Stimulated activated CD8-positive, alpha-beta memory T cell treated with anti-CD3 and anti-CD28 coated beads, Interleukin-4, amount 100 ng/mL, for 1 hour (primary cell): ENCODE measurements at regions not wholly inside any gene's neighbourhood (a gene's known extent, or its start where the extent isn't known, plus 50 kb on each side); places are given as distances from the start of the nearest gene placed in this dataset.
"Not testable (repeated sequence)": the region's sequence is repeated elsewhere in the genome, so short reads cannot be mapped to it uniquely, and the experiment has no call there.

Experiments used
- DNase-seq, 2 donors: peaks; one replicate each; pipeline ENCODE4 v3.0.0-alpha.2; 2020; ENCODE audit warnings: low read depth in 2 of 2, low spot score in 1 of 2

DNA sequence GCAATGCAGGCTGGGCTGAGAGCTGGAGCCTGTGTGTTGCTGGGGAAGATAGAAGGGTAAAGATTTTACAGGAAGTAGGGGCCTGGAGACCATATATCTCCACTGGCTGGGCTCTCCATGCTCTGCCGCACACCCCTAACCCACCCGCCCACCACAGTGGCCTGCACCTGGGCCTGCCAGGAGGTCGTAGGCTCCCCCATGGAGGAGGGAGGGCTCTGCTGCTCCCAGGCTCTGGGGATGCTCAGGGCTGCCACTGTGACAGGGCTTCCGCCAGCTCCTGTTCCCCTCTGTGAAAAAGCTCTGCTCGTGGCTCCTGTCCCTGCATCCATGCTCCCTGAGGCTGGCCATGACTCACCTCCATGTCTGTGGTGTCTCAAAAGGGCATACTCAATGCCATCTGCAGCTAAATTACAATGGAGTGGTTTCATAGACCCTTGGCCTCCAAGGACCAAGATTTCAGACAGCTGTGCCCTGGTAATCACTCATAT is 106.0 kb downstream of the CXCL12 start:
- DNase-seq = no peak

DNA sequence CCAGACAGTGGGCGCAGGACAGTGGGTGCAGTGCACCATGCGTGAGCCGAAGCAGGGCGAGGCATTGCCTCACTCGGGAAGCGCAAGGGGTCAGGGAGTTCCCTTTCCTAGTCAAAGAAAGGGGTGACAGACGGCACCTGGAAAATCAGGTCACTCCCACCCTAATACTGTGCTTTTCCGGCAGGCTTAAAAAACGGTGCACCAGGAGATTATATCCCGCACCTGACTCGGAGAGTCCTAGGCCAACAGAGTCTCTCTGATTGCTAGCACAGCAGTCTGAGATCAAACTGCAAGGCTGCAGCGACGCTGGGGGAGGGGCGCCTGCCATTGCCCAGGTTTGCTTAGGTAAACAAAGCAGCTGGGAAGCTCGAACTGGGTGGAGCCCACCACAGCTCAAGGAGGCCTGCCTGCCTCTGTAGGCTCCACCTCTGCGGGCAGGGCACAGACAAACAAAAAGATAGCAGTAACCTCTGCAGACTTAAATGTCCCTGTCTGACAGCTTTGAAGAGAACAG is 116.4 kb downstream of the CXCL12 start:
- DNase-seq = not testable (repeated sequence)

DNA sequence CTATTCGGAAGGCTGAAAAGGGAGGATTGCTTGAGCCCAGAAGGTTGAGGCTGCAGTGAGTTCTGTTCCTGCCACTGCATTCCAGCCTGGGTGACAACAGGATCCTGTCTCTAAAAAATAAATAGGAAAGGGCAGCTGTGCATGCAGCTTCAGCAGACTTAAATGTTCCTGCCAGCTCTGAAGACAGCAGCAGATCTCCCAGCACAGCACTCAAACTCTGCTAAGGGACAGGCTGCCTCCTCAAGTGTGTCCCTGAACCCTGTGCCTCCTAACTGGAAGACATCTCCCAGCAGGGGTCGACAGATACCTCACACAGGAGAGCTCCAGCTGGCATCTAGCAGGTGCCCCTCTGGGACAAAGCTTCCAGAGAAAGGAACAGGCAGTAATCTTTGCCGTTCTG is 117.9 kb downstream of the CXCL12 start:
- no peak for DNase-seq

DNA sequence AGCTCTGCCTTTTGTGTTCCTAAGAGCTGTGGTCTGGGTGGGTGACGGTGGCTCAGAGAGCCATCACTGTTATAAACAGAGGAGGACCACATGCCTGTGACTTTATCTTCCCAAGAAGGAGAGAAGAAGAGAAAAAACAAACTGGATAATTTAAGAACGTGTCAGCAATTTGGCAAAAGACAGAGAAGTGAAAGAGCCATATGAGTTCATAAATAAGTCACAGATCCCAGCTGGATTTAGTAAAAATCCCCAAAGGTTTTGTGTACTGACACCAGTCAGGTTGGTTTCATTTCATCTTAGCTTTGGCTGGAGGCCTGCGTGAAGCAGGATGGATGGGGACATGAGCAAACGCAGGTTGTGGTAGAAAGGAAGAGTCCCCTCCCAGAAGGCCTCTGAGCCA is 120.7 kb downstream of the CXCL12 start:
- DNase-seq = no peak

DNA sequence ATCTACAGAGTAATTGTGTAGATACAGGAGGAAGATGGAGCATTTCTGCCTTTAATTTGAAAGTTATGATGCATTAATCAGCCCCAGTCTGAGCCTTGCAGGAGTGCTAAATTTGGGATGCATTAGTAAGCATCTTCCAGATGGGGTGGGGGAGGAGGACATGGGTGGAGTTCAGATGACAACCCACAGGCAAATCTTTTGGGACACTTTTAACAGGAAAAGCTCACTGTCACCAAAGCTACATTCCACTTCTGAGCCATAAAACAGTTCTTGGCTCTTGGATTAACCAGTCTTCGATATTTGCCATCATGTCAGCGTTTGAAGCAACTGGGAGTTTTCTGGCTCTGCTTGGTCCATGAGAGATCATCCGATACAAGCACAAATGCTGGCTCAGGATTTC is 121.1 kb downstream of the CXCL12 start:
- no peak for DNase-seq

DNA sequence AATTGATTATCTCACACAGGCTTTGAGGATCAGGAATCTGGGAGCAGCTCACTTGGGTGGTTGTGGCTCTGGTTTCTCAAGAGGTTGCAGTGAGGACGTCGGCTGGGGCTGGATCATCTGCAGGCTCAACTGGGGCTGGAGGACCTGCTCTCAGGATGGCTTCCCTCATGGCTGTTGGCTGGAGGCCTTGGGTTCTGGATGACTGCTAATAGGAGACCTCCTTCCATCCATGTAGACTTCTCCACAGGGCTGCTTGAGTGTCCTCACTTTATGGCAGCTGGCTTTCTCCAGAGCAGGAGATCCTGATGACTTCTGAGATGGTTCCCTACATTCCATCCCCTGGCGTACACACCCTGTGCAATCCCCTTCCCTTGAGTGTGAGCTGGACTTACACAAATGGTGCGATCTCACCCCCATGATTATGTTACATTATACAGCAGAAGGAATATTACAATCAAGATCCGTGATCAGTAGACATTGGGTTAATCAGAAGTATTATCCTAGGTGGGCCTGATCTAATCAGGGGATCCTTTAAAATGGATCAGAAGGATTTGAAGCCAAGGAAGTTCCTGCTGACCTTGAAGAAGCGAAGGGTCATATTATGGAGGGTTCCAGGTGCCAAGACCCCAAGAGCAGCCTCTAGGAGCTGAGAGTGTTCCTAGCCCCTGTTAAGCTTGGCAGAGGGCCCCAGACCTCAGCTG is 122.2 kb downstream of the CXCL12 start:
- no peak for DNase-seq

DNA sequence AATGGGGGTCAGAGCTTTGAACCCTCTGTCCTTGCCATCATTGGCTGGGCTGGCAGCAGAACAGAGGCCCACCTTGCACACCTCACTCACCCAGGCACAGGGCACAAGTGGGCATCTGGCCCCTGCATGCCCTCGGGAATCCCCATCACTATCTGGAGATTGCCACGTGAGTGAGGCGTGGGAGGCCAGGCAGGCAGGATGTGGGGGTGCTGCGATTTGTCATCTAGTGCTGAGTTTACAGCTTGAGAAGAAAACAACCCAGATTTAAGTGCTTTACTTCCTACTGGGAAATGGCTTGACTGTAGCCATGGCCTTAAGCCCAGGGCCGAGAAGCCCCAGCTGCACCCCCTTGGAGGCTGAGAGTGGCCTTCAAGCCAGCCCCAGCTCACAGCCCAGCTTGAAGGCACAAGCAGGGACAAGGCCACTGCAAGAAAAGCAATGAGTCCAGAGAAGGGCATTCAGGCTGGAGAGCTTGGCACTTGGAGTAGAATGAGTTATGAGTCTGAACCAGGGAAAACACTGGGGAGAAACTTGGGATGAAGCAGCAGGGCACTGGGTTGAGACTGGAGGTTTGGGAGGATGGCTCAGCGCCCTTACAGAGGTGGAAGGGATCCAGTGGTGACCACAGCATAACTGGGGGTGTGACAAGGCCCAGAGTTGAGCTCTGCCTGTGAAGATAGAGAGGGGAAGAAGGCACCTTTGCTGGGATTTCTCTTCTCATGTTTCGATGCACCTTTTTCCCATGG is 123.0 kb downstream of the CXCL12 start:
- DNase-seq = no peak

DNA sequence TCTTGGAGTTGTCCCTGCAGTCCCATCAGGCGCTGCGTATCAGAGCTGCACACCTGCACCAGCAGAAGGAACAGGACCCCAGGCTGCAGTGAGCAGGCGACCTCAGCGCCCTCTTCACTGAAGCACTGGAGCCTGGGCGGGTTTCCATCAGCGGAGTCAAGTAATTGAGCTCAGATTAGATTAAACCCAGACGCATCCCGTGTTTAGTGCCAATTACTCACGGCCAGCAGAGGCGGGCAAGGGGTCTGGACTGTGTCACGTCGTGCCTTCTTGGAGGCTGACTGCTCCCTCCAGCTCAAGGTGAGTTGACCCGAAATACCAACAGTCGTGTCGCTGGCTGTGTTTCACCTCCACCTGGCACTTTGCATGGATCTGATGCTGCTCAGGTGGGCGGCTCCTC is 123.6 kb downstream of the CXCL12 start:
- no peak for DNase-seq

DNA sequence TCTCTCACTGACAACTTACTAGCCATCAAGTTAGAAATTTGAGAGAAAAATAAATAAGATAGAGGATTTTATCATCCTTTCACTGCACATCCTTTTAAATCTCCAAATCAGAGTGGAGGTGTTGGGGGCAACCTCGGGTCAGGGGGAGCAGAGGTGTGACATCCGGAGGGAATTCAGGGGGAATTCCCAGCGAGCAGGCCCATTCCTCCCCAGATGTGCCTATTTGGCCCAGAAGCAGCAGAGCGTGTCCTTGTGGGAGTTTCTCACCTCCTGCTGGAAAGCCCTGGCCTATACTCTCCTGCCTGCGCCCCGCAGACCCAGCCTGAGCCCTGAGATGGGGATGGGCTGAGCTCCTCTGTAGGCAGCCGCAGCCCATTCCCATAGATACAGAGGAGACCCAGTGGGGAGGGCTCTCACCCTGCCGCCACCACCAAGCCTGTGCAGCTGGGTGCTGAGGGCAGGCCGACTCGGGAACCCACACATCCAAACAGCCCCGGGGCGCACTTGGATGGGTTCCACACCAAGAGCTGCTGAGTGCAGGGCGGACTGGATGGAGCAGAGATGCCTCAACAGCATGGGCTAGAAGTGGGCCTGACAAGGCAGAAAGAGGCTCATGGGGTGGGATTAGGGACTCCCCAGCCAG is 124.5 kb downstream of the CXCL12 start:
- DNase-seq = no peak

DNA sequence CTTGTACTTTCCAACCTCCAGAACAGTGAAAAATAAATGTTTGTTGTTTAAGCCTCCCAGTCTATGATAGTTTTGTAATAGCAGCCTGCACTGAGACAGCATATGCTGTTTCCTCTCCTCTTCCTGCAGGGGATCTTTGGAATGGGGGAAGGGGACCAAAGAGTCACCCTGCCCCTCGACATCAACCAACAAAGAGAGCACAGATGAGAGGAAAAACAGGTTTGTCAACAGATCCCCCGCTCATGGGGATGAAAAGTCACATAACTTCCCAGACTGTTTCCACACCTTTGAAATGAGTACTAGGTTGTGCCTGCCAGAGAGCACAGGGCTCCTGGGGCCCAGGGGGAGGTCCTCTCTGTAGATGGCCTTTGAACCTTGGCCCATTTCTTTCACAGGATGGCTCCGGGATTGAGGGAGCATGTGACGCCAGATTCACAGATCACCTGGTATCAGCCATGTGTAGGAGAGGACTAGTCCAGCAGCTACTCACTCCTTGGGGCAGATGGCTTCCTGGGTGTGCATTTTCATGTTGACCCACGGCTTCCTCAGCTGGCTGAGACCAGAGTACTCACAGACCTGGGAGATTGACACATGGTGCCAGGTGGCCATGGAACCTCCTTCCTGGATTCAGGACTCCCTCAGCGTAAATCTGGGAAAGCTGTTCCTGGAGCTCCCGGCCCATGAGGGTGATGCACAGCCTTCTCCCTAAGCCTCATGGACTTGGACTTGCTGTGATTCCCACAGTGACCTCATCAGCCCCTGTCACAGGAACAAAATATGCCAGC is 125.6 kb downstream of the CXCL12 start:
- no peak for DNase-seq

DNA sequence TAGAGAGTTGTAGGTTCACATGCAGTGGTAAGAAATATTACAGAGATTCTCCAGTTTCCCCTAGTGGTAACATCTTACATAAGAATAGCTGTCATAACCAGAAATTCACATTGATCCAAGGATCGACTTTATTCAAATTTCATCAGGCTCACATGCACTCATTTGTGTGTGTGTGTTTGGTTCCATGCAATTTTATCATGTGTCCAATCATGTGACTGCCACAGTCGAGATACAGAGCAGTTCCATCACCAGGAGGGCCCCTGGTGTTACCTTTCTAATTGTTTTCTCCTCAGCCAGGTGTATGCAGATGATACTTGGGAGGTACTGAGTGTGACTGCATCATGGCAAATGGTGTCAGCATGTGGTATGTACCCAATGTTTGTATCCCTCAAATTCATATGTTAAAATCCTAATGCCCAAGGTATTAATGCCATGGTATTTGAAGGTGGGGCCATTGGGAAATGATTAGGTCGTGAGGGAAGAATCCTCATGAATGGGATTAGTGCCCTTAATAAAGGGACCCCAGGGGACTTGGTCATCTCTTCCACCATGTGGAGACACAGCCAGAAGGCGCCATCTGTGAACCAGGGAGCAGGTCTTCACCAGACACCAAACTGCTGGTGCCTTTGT is 126.3 kb downstream of the CXCL12 start:
- no peak for DNase-seq

DNA sequence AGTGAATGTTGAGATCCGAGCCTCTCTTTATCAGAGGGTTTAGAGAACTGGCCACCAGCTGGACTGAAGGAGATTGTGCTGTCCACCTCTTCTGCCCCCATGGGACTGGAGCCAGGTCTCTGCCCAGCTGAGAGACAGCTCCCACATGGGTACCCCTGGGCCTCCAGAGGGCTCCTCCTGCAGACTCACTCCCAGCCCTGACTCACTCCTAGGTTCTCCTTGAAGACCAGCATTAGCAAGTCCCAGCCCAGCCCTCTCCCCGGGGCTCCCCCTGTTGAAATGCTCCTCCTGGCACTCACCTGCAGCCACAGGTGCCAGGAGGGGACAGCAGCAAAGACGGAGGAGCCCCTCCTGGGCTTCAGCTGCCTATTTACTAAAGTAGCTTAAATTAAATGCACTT is 126.9 kb downstream of the CXCL12 start:
- DNase-seq = no peak

DNA sequence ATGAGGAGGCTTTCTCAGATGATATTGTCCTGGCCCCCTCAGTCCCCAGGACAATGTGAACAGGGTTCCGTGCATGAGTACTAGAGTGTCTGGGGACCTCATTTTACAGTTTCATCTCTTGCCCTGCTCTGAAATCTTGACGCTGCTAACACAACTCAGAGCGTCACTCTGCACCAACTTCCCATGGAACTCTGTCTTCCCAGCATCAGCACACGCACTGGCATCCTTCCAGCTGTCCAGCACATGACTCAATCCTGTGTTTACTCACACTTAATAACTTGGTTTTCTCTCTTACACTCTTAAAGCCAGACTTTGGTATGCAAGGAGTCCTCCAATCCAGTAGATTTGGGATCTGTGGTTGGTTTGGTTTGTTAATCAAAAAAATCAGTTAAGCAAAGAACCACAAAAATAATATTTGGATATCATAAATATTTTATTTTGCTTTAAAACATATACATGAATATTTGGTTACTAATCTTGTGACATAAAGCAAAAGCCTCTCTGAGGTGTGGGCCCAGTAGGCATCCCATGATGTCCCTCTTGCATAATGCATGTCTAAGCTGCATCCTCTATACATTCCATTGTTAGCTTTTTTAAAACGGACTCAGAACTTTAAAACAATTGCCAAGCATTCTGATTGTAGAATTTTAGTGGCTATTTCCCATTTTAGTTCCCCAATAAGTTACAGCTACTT is 131.0 kb downstream of the CXCL12 start:
- no peak for DNase-seq

DNA sequence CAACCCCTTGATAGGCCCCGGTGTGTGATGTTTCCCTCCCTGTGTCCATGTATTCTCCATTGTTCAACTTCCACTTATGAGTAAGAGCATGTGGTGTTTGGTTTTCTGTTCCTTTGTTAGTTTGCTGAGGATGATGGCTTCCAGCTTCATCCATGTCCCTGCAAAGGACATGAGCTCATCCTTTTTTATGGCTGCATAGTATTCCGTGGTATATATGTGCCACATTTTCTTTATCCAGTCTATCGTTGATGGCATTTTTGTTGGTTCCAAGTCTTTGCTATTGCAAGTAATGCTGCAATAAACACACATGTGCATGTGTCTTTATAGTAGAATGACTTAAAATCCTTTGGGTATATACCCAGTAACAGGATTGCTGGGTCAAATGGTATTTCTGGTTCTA is 132.3 kb downstream of the CXCL12 start:
- DNase-seq = not testable (repeated sequence)

DNA sequence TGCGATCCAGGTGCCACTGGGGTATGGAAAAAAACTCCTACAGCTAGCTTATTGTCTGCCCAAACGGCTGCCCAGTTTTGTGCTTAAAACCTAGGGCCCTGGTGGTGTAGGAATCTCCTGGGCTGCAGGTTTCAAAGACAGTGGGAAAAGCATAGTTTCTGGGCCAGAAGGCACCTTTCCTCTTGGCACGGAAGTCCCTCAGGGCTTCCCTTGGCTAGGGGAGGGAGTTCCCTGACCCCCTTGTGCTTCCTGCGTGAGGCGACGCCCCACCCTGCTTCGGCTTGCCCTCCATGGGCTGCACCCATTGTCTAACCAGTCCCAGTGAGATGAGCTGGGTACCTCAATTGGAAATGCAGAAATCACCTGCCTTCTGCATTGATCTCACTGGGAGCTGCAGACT is 135.0 kb downstream of the CXCL12 start:
- DNase-seq = not testable (repeated sequence)

DNA sequence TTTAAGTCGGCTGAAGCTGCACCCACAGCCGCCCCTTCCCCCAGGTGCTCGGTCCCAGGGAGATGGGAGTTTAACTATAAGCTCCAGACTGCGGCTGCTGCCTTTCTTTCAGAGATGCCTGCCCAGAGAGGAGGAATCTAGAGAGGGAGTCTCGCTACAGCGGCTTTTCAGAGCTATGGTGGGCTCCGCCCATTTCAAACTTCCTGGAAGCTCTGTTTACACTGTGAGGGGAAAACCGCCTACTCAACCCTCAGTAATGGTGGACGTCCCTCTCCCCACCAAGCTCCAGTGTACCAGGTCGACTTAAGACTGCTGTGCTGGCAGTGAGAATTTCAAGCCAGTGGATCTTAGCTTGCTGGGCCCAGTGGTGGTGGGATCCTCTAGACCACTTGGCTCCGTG is 135.4 kb downstream of the CXCL12 start:
- DNase-seq = no peak

DNA sequence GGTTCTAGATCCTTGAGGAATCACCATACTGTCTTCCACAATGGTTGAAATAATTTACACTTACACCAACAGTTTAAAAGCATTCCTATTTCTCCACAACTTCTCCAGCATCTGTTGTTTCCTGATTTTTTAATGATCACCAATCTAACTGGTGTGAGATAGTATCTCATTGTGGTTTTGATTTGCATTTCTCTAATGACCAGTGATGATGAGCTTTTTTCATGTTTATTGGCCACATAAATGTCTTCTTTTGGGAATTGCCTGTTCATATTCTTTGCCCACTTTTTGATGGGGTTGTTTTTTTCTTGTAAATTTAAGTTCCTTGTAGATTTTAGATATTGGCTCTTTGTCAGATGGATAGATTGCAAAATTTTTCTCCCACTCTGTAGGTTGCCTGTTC is 138.2 kb downstream of the CXCL12 start:
- DNase-seq = not testable (repeated sequence)

DNA sequence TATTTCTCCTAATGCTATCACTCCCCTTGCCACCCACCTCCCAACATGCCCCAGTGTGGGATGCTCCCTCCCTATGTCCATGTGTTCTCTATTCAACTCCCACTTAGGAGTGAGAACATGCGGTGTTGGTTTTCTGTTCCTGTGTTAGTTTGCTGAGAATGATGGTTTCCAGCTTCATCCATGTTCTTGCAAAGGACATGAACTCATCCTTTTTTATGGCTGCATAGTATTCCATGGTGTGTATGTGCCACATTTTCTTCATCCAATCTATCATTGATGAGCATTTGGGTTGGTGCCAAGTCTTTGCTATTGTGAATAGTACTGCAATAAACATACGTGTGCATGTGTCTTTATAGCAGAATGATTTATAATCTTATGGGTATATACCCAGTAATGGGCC is 138.6 kb downstream of the CXCL12 start:
- not testable (repeated sequence) for DNase-seq

DNA sequence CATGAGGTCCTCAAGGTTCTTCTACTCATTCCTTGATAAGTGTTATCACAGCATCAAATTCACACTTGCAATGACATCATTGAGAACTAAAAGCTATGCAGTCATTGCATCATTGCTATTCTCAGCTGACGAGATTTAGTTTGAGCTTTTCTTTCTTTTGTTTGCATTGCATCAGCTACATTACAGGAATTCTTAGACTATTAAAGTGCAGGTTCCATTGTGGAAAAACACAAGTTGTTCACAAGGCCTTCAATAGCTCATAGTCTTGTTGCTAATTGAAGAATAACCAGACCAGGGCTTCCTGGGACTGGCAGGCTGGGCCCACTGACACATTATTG is 139.3 kb downstream of the CXCL12 start:
- no peak for DNase-seq
